A549 (cell line): ENCODE measurements at regions not wholly inside any gene's neighbourhood (a gene's known extent, or its start where the extent isn't known, plus 50 kb on each side); places are given as distances from the start of the nearest gene placed in this dataset.
A peak's percentile ranks its signal among the peaks of the same experiment; 100 is the strongest.

ENCODE experiments used
- ATAC-seq, 2 experiments: fragments of 200-7000 bp in 1 of 2; fragments of >200 bp in 1 of 2; cut with Nextera tagmentation in 1 of 2; cut with Tn5 transposase in 1 of 2; 3 replicates each; pipeline versions ENCODE4 v1.8.0 to v1.9.1; 2018 to 2020; ENCODE audit warnings: mild to moderate bottlenecking in 1 of 2, moderate library complexity in 1 of 2
- CTCF ChIA-PET: fragments of 300-600 bp; sonication (Branson Sonifier 250); formaldehyde crosslinking; extraction: SDS; loops from one replicate; lab custom pipeline; 2021; ENCODE audit warnings: antibody characterized with exemption, inconsistent platforms; lab: Yijun Ruan, JAX
- POLR2A ChIA-PET: fragments of 350-600 bp; formaldehyde crosslinking; extraction: SDS; loops from one replicate; lab custom pipeline; 2021; ENCODE audit warnings: antibody characterized with exemption, inconsistent platforms; lab: Yijun Ruan, JAX
- DNase-seq, 2 experiments: peaks; one replicate each; pipeline versions ENCODE4 v3.0.0 to v3.0.0-alpha.2; 2011 to 2016; ENCODE audit warnings: low read depth in 1 of 2, low spot score in 1 of 2
- FAIRE-seq: peaks from 2 replicates; lab custom pipeline; 2011; peaks lifted over from hg19 to GRCh38; lab: Jason Lieb, UNC
- H3K27ac ChIP-seq, 2 experiments: fragments of >200 bp; sonication (Bioruptor Twin); formaldehyde crosslinking; 3 replicates each; pipeline ENCODE4 v1.5.1; 2016 to 2017
- H3K4me1 ChIP-seq: fragments of >200 bp; sonication (Bioruptor Twin); formaldehyde crosslinking; 3 replicates; pipeline ENCODE4 v1.6.1; 2016
- H3K4me2 ChIP-seq: fragments of >200 bp; sonication (Bioruptor Twin); formaldehyde crosslinking; 3 replicates; pipeline ENCODE4 v1.6.1; 2016
- H3K4me3 ChIP-seq: fragments of >200 bp; sonication (Bioruptor Twin); formaldehyde crosslinking; 3 replicates; pipeline ENCODE4 v1.5.1; 2016
- H3K9me3 ChIP-seq: fragments of >200 bp; sonication (Bioruptor Twin); formaldehyde crosslinking; 3 replicates; pipeline ENCODE4 v1.6.1; 2016
- CBX8 ChIP-seq: fragments of 200-600 bp; sonication (generic); IDR thresholded peaks from 2 replicates; pipeline ENCODE4 v1.6.1; 2016
- EP300 ChIP-seq, 2 experiments: fragments of >200 bp; sonication (Bioruptor Twin); formaldehyde crosslinking; IDR thresholded peaks; 2 replicates in 1 of 2; 3 replicates in 1 of 2; pipeline ENCODE4 v1.6.1; 2016 to 2017
- FOXS1 ChIP-seq: fragments of 250-450 bp; sonication (Bioruptor Pico); IDR thresholded peaks from 2 replicates; pipeline ENCODE4 v1.5.0; 2020; ENCODE audit warnings: mild to moderate bottlenecking, moderate library complexity
- HDAC2 ChIP-seq: fragments of 200-600 bp; sonication (generic); IDR thresholded peaks from 2 replicates; pipeline ENCODE4 v1.6.1; 2016
- HES2 ChIP-seq: fragments of >200 bp; sonication (Bioruptor Twin); formaldehyde crosslinking; IDR thresholded peaks from 2 replicates; pipeline ENCODE4 v1.6.1; 2016
- HOXB13 ChIP-seq: fragments of 250-450 bp; sonication (Bioruptor Pico); IDR thresholded peaks from 2 replicates; pipeline ENCODE4 v1.5.0; 2020; ENCODE audit warnings: low read depth, mild to moderate bottlenecking, moderate library complexity
- JUN ChIP-seq, 2 experiments: fragments of >200 bp; sonication (Bioruptor Twin); formaldehyde crosslinking; IDR thresholded peaks; 2 replicates in 1 of 2; 3 replicates in 1 of 2; pipeline ENCODE4 v1.6.1; 2016 to 2017
- JUNB ChIP-seq: fragments of >200 bp; sonication (Bioruptor Twin); formaldehyde crosslinking; IDR thresholded peaks from 2 replicates; pipeline ENCODE4 v1.6.1; 2016
- MAFK ChIP-seq: fragments of 450-650 bp; IDR thresholded peaks from 2 replicates; pipeline ENCODE4 v1.6.1; 2014; ENCODE audit not compliant: partially characterized antibody
- MAZ ChIP-seq: fragments of 150-350 bp; IDR thresholded peaks from 2 replicates; pipeline ENCODE4 v1.6.1; 2014; ENCODE audit warnings: antibody characterized with exemption, low read depth, low read length, borderline replicate concordance
- NPAS2 ChIP-seq: fragments of 250-450 bp; sonication (Bioruptor Pico); IDR thresholded peaks from 2 replicates; pipeline ENCODE4 v1.8.0; 2022; ENCODE audit warnings: mild to moderate bottlenecking, moderate library complexity, borderline replicate concordance
- REST ChIP-seq: fragments of 200-600 bp; sonication (generic); IDR thresholded peaks from 2 replicates; pipeline ENCODE4 v1.6.1; 2016; ENCODE audit warnings: antibody characterized with exemption, mild to moderate bottlenecking, moderate library complexity
- TP53 ChIP-seq: fragments of 250-450 bp; sonication (Bioruptor Pico); IDR thresholded peaks from 2 replicates; pipeline ENCODE4 v1.5.0; 2021; ENCODE audit warnings: mild to moderate bottlenecking, moderate library complexity
- ZFP36 ChIP-seq: fragments of 450-650 bp; IDR thresholded peaks from 2 replicates; pipeline ENCODE4 v1.6.1; 2014; ENCODE audit warnings: borderline replicate concordance; ENCODE audit not compliant: partially characterized antibody
- ZNF302 ChIP-seq: fragments of 250-450 bp; sonication (Bioruptor Pico); IDR thresholded peaks from 2 replicates; pipeline ENCODE4 v1.9.0; 2021; ENCODE audit warnings: inconsistent platforms, mild to moderate bottlenecking, moderate library complexity
- ZSCAN20 ChIP-seq: fragments of 250-450 bp; sonication (Bioruptor Pico); IDR thresholded peaks from 2 replicates; pipeline ENCODE4 v1.8.0; 2022; ENCODE audit warnings: mild to moderate bottlenecking, moderate library complexity
- WGBS: methylation state at CpG from one replicate; pipeline ENCODE4 v1.1.6; 2017; ENCODE audit errors: missing lambda C conversion rate; 5-methylcytosine and 5-hydroxymethylcytosine counted together
- TF ChIP-seq, protein P1 (sequence below): IDR thresholded peaks from 2 replicates; pipeline ENCODE4 v1.6.1; 2012; ENCODE audit warnings: low read depth, borderline replicate concordance

DNA sequence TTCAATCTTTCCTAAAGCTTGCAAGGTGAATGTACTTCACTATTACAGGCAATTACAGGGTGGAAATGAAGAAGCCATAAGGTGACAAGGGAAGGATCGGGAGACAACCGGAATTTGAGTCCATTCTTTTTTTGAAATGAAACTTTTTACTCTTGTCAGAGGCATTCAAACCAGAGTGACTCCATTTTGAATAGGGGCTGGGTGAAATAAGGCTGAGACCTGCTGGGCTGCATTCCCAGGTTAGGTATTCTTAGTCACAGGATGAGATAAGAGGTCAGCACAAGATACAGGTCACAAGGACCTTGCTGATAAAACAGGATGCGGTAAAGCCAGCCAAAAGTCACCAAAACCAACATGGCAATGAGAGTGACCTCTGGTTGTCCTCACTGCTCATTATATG is 363.3 kb downstream of the TYW1 start (continued):
- TF ChIP-seq TP53 (CRISPR knock-in tag) (no peak), HDAC2 (no peak), ZNF302 (no peak)
- TF ChIP-seq, protein P1, sequence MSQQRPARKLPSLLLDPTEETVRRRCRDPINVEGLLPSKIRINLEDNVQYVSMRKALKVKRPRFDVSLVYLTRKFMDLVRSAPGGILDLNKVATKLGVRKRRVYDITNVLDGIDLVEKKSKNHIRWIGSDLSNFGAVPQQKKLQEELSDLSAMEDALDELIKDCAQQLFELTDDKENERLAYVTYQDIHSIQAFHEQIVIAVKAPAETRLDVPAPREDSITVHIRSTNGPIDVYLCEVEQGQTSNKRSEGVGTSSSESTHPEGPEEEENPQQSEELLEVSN = no peak

DNA sequence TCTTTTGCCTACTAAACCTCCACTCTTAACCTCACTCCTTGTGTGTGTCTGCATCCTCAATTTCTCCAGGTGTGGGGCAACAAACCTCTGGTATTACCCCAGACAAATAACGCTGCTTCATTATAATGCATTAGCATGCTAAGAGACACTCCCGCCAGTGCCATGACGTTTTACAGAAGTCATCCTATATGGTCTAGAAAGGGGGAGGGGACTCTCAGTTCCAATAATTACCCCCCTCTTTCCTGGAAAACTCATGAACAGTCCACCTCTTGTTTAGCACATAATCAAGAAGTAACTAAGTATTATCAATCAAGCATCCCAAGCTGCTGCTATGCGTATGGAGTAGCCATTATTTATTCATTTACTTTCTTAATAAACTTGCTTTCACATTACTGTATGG is 364.5 kb downstream of the TYW1 start:
- no peak overlapping the region for H3K27ac ChIP-seq
- H3K4me3 ChIP-seq = no peak overlapping the region
- no peak for FAIRE-seq
- no peak for ATAC-seq
- POLR2A ChIA-PET = no interaction called here
- no peak for DNase-seq
- CTCF ChIA-PET = interaction anchor here (3.0 kb wide), 1 partner anchor 11 kb away, joined by 13 read pairs; no protein-coding TSS in a partner anchor
- H3K9me3 ChIP-seq = peaks cover 18% of the 10 kb centered on the region; the same call in 2 of the 3 replicates
- no peak for TF ChIP-seq MAZ
- no peak for TF ChIP-seq ZFP36
- TF ChIP-seq MAFK = no peak
- TF ChIP-seq HES2 = no peak
- TF ChIP-seq FOXS1 (CRISPR knock-in tag) = no peak
- TF ChIP-seq HOXB13 (CRISPR knock-in tag) = no peak
- TF ChIP-seq NPAS2 (CRISPR knock-in tag) = no peak
- TF ChIP-seq ZNF302 = no peak
- H3K4me2 ChIP-seq = no peak overlapping the region
- no peaks in the 10 kb centered on the region for H3K4me1 ChIP-seq
- 78% methylated on average over 4 of the region's 4 CpGs for WGBS

GRCh38 chr7:67364441-67365017 is 367.9 kb downstream of the TYW1 start:
- 0 out of 6 replicates have a peak, but pooled peaks of 1 of the 2 experiments have one; percentile 42 for ATAC-seq
- Histone ChIP-seq H3K9me3 (no peaks in the 10 kb centered on the region; the same call in 2 of the 3 replicates), H3K4me2 (no peak overlapping the region), H3K4me3 (no peak overlapping the region), H3K27ac (no peak overlapping the region), H3K4me1 (no peaks in the 10 kb centered on the region)
- WGBS = 92% methylated on average over 17 of the region's 60 CpGs
- TF ChIP-seq MAFK (no peak), JUN (IDR thresholded peaks at IDR 0.05) (no peak), EP300 (IDR thresholded peaks at IDR 0.05) (no peak), REST (no peak), ZSCAN20 (CRISPR knock-in tag) (no peak), CBX8 (no peak), JUNB (no peak)
- TF ChIP-seq, protein P1 = no peak
- DNase-seq = no peak
- FAIRE-seq = no peak
- ChIA-PET CTCF (interaction anchor here (0.5 to 3.0 kb wide), 4 partner anchors 7 to 360 kb away, joined by 3 to 14 read pairs (median 8); no protein-coding TSS in a partner anchor), POLR2A (interaction anchor here (0.5 kb wide), 1 partner anchor 62 kb away, joined by 3 read pairs; no protein-coding TSS in a partner anchor)
